Esophagus squamous epithelium (tissue), 5 donors: ENCODE measurements at regions not wholly inside any gene's neighbourhood (a gene's known extent, or its start where the extent isn't known, plus 50 kb on each side); places are given as distances from the start of the nearest gene placed in this dataset.

Experiments
- DNase-seq: peaks from one replicate; lab custom pipeline; 2025; lab: John Stamatoyannopoulos, UW
- H3K27ac ChIP-seq, 4 donors: fragments of 200-600 bp; sonication (generic); one replicate each; pipeline ENCODE4 v1.5.1; 2016 to 2019; ENCODE audit warnings: mild to moderate bottlenecking in 1 of 4
- H3K27me3 ChIP-seq, 4 donors: fragments of 200-600 bp; sonication (generic); 1 replicate in 3 of 4; 2 replicates in 1 of 4; pipeline versions ENCODE4 v1.5.1 to v1.6.0; 2017 to 2021; ENCODE audit warnings: antibody characterized with exemption in 1 of 4
- H3K36me3 ChIP-seq, 3 donors: fragments of 200-600 bp; sonication (generic); one replicate each; pipeline ENCODE4 v1.5.1; 2016 to 2019
- H3K4me1 ChIP-seq, 3 donors: fragments of 200-600 bp; sonication (generic); one replicate each; pipeline ENCODE4 v1.5.1; 2017 to 2019
- H3K4me3 ChIP-seq, 4 donors: fragments of 200-600 bp; sonication (generic); 1 replicate in 3 of 4; 2 replicates in 1 of 4; pipeline ENCODE4 v1.5.1; 2016 to 2019; ENCODE audit warnings: mild to moderate bottlenecking in 2 of 4, moderate library complexity in 1 of 4
- H3K9me3 ChIP-seq, 3 donors: fragments of 200-600 bp; sonication (generic); one replicate each; pipeline ENCODE4 v1.5.1; 2016 to 2019
- POLR2A ChIP-seq, 4 donors: fragments of 450-650 bp; IDR thresholded peaks; one replicate each; pipeline ENCODE4 v1.6.1; 2017; ENCODE audit warnings: antibody characterized with exemption in 4 of 4, mild to moderate bottlenecking in 4 of 4, moderate library complexity in 3 of 4
- WGBS, 2 donors: methylation state at CpG; one replicate each; pipeline ENCODE4 v1.1.5; 2018; 5-methylcytosine and 5-hydroxymethylcytosine counted together
- intact Hi-C: fragments of 100-400 bp; cut with DNase I; formaldehyde crosslinking; loops from one replicate; pipeline ENCODE4 v1.15.0; 2022
- TF ChIP-seq, protein P1 (sequence below), 6 experiments: fragments of 450-650 bp in 4 of 6; fragments of 200-600 bp in 2 of 6; sonication (generic) in 2 of 6; IDR thresholded peaks; one replicate each; pipeline ENCODE4 v1.5.1; 2016 to 2019; ENCODE audit warnings: antibody characterized with exemption in 6 of 6, mild to moderate bottlenecking in 4 of 6, moderate library complexity in 4 of 6
- donor health status: DM: yes; HTN: yes; CAD: no.

GRCh38 chr9:115498303-115498702 is 380.3 kb upstream of the TNC start:
- no peaks in the 10 kb centered on the region for H3K27me3 ChIP-seq
- H3K27ac ChIP-seq, result no peak overlapping the region
- 23 to 55% methylated on average over 3 to 4 of the region's 4 CpGs for WGBS, 2 donors
- H3K4me3 ChIP-seq, result no peak overlapping the region
- no peak for TF ChIP-seq POLR2A (IDR thresholded peaks at IDR 0.05)
- TF ChIP-seq, protein P1, sequence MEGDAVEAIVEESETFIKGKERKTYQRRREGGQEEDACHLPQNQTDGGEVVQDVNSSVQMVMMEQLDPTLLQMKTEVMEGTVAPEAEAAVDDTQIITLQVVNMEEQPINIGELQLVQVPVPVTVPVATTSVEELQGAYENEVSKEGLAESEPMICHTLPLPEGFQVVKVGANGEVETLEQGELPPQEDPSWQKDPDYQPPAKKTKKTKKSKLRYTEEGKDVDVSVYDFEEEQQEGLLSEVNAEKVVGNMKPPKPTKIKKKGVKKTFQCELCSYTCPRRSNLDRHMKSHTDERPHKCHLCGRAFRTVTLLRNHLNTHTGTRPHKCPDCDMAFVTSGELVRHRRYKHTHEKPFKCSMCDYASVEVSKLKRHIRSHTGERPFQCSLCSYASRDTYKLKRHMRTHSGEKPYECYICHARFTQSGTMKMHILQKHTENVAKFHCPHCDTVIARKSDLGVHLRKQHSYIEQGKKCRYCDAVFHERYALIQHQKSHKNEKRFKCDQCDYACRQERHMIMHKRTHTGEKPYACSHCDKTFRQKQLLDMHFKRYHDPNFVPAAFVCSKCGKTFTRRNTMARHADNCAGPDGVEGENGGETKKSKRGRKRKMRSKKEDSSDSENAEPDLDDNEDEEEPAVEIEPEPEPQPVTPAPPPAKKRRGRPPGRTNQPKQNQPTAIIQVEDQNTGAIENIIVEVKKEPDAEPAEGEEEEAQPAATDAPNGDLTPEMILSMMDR (IDR thresholded peaks at IDR 0.05), result no peak
- intact Hi-C loops, result no loop called here
- DNase-seq, result no peak
- H3K4me1 ChIP-seq, result peaks cover 0 to 4% (median 0%) of the 10 kb centered on the region in 3 donors
- H3K36me3 ChIP-seq, result no peaks in the 10 kb centered on the region
- no peaks in the 10 kb centered on the region for H3K9me3 ChIP-seq

GRCh38 chr9:115507148-115507547 is 389.2 kb upstream of the TNC start:
- Histone ChIP-seq H3K27ac (no peak overlapping the region), H3K4me3 (no peak overlapping the region), H3K4me1 (no peaks in the 10 kb centered on the region), H3K27me3 (no peaks in the 10 kb centered on the region), H3K9me3 (no peaks in the 10 kb centered on the region), H3K36me3 (no peaks in the 10 kb centered on the region)
- DNase-seq, result no peak
- TF ChIP-seq, protein P1 (IDR thresholded peaks at IDR 0.05), result no peak
- no peak for TF ChIP-seq POLR2A (IDR thresholded peaks at IDR 0.05)
- intact Hi-C loops, result no loop called here

DNA sequence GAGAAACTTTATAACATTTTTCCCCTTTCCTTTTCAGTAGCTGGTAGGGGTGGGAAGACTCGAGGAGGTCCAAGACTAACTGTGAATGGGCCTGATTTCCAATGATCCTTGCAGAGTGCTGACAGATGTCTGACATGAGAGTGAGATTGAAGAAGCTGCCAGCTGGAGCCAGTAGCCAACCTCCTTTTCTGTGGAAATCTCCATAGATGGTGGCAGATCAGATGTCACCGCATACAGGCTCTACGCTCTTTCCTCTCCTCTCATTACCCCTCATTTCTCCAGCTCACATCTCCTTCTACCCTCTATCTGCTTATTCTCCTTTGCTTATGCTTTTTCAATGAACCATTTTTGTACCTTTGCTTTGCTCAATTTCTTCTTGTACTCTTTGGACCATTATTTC is 395.2 kb upstream of the TNC start:
- H3K4me3 ChIP-seq, result no peak overlapping the region
- no peak for DNase-seq
- H3K4me1 ChIP-seq, result no peaks in the 10 kb centered on the region
- H3K36me3 ChIP-seq, result no peaks in the 10 kb centered on the region
- TF ChIP-seq, protein P1 (IDR thresholded peaks at IDR 0.05), result no peak
- no peak for TF ChIP-seq POLR2A (IDR thresholded peaks at IDR 0.05)
- H3K27ac ChIP-seq, result no peak overlapping the region
- WGBS, 2 donors, result 71 to 94% methylated on average over 3 of the region's 3 CpGs
- H3K9me3 ChIP-seq, result no peaks in the 10 kb centered on the region
- H3K27me3 ChIP-seq, result no peaks in the 10 kb centered on the region
- intact Hi-C loops, result no loop called here

DNA sequence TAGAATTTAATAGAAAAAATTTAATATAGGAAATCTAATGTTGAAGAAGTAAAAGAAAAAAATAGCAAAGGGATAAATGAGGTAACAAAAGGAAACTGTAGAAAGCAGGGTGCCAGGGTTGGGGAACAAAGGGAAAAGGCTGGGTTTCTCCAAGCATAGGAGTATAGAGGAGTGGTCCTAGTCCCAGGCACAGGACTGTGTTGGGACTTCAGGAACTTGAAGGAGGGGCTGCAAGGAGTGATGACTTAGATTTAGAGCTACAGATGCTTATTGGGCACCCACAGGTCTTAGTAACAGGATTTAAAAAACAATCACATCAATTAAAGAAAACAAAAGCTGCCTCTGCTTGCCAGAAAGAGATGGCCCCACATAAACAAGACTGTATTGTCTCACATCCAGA is 396.5 kb upstream of the TNC start:
- Histone ChIP-seq H3K4me3 (no peak overlapping the region), H3K36me3 (no peaks in the 10 kb centered on the region), H3K27ac (no peak overlapping the region), H3K27me3 (no peaks in the 10 kb centered on the region), H3K4me1 (no peaks in the 10 kb centered on the region), H3K9me3 (no peaks in the 10 kb centered on the region)
- TF ChIP-seq POLR2A (IDR thresholded peaks at IDR 0.05), result no peak
- TF ChIP-seq, protein P1 (IDR thresholded peaks at IDR 0.05), result no peak
- intact Hi-C loops, result no loop called here
- DNase-seq, result no peak

DNA sequence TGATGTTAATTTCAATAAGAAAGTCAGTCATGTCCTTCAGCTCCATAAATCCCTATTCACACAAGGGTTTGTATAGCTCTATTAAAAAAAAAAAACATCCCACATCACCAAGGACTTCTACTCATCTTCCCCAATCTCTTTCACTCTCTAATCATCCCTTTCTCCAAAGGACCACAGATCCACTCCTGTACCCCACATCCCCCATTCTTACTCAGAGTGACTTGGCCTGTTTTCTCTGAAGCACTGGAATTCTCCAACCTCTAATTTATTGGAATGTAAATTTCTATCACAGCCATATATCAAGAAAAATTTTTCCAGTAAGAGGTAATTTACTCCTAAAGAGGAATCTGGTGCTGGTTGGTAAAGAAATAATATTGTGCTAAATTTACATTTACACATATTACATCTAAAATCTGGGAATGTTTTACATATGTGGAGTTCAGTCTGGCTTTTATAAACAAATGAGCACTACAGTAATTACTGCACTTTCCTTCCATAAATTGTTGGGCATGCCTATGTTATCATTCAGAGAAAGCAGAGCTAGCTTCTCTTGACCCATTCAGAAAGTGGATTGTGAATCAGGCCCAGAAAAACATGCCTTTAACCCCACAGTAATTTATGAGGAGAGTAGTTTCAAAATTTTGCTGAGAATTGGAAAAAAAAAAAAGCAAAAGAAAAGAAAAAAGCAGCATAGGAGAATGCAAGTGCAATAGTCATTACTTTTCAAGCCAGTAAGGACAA is 399.5 kb upstream of the TNC start:
- DNase-seq, result no peak
- Histone ChIP-seq H3K4me1 (no peaks in the 10 kb centered on the region), H3K27me3 (no peaks in the 10 kb centered on the region), H3K27ac (no peak overlapping the region), H3K36me3 (no peaks in the 10 kb centered on the region), H3K9me3 (no peaks in the 10 kb centered on the region), H3K4me3 (no peak overlapping the region)
- TF ChIP-seq, protein P1 (IDR thresholded peaks at IDR 0.05), result no peak
- TF ChIP-seq POLR2A (IDR thresholded peaks at IDR 0.05), result no peak
- intact Hi-C loops, result no loop called here
